WTC11 (cell line): ENCODE measurements at regions not wholly inside any gene's neighbourhood (a gene's known extent, or its start where the extent isn't known, plus 50 kb on each side); places are given as distances from the start of the nearest gene placed in this dataset.

Experiments
- ATF6 ChIP-seq: sonication (generic); formaldehyde crosslinking; IDR thresholded peaks from 2 replicates; pipeline ENCODE4 v1.8.1; 2023; ENCODE audit warnings: mild to moderate bottlenecking, missing genetic modification reagents
- CREB1 ChIP-seq: sonication (generic); formaldehyde crosslinking; IDR thresholded peaks from 2 replicates; pipeline ENCODE4 v1.8.0; 2023; ENCODE audit warnings: mild to moderate bottlenecking, missing genetic modification reagents
- CTCF ChIP-seq: fragments of 200-600 bp; IDR thresholded peaks from 2 replicates; pipeline ENCODE4 v1.8.0; 2022; ENCODE audit warnings: antibody characterized with exemption
- E2F5 ChIP-seq: sonication (generic); formaldehyde crosslinking; IDR thresholded peaks from 2 replicates; pipeline ENCODE4 v1.8.1; 2022; ENCODE audit warnings: mild to moderate bottlenecking, moderate library complexity, missing genetic modification reagents
- MAX ChIP-seq: sonication (generic); formaldehyde crosslinking; IDR thresholded peaks from 2 replicates; pipeline ENCODE4 v1.8.0; 2022; ENCODE audit warnings: mild to moderate bottlenecking, missing genetic modification reagents
- NFYB ChIP-seq: sonication (generic); formaldehyde crosslinking; conservative IDR thresholded peaks from 2 replicates; pipeline ENCODE4 v1.8.0; 2022; ENCODE audit warnings: low read depth, missing genetic modification reagents
- PREB ChIP-seq: sonication (generic); formaldehyde crosslinking; IDR thresholded peaks from 2 replicates; pipeline ENCODE4 v1.8.1; 2022; ENCODE audit warnings: mild to moderate bottlenecking, missing genetic modification reagents, moderate library complexity, borderline replicate concordance
- SP1 ChIP-seq: sonication (generic); formaldehyde crosslinking; conservative IDR thresholded peaks from 2 replicates; pipeline ENCODE4 v1.8.1; 2022; ENCODE audit warnings: missing genetic modification reagents
- TCF7 ChIP-seq: sonication (generic); formaldehyde crosslinking; IDR thresholded peaks from 2 replicates; pipeline ENCODE4 v1.8.0; 2022; ENCODE audit warnings: mild to moderate bottlenecking, low read depth, missing genetic modification reagents, moderate library complexity
- TEAD4 ChIP-seq: sonication (generic); formaldehyde crosslinking; IDR thresholded peaks from 2 replicates; pipeline ENCODE4 v1.8.0; 2022; ENCODE audit warnings: mild to moderate bottlenecking, missing genetic modification reagents
- ZBTB21 ChIP-seq: sonication (generic); formaldehyde crosslinking; IDR thresholded peaks from 2 replicates; pipeline ENCODE4 v1.8.1; 2023; ENCODE audit warnings: mild to moderate bottlenecking, missing genetic modification reagents, borderline replicate concordance

- TF ChIP-seq CTCF = peak; percentile 75
- TF ChIP-seq TEAD4 (CRISPR knock-in tag) = no peak
- TF ChIP-seq ZBTB21 (CRISPR knock-in tag) = no peak
- no peak for TF ChIP-seq SP1 (CRISPR knock-in tag)
- TF ChIP-seq TCF7 (CRISPR knock-in tag) = no peak
- TF ChIP-seq CREB1 (CRISPR knock-in tag) = no peak
- TF ChIP-seq PREB (CRISPR knock-in tag) = no peak
- TF ChIP-seq E2F5 = no peak
- TF ChIP-seq NFYB (CRISPR knock-in tag) = no peak
- TF ChIP-seq ATF6 (CRISPR knock-in tag) = no peak
- no peak for TF ChIP-seq MAX (CRISPR knock-in tag)
Observed at GRCh38 chr11:69909561-69910518, 90.6 kb upstream of the FGF3 start.
